NOMO-1 (cell line): ENCODE measurements at regions not wholly inside any gene's neighbourhood (a gene's known extent, or its start where the extent isn't known, plus 50 kb on each side); places are given as distances from the start of the nearest gene placed in this dataset.

ENCODE experiments used
- DNase-seq, 2 experiments: peaks; one replicate each; lab custom pipeline; 2025; ENCODE audit not compliant: unreplicated experiment in 2 of 2; lab: John Stamatoyannopoulos, UW

DNA sequence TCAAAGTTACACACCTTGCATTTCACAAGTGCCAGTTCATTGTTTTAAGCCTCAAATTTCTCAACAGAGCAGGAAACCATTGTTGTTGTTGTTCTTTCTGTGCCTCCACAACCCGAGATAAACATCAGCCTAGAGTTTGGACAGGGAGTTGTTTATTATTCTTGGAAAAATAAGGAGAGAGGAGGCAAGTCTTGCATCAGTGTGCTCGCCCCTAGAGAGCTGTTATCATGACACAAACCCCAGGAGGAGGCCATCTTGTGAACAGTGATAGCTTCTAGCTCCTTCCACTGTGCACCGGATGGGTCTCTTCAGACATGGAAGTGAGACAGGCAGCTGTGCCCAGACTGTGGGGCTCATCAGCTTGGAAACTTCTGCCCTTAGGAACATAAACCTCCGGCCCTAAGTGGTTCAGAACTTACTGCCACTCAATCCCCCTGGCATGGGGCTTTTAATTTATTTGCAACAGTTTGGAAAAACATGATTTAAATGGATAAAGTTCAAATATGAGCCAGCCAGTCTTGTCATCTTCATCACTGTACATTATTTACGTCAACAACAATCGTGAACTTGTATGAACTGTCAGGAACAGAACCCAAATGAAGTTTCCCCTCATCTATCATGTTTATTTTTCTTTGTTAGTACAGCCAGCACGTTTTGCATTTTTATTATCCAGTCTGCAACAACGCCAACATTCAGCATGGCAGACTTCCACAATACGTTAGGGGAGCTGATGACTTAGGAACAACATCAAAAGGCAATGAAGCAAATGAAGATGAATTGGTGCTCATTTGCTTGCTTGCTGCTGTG, 181.7 kb upstream of the S1PR3 start:
- DNase-seq, result no peak

DNA sequence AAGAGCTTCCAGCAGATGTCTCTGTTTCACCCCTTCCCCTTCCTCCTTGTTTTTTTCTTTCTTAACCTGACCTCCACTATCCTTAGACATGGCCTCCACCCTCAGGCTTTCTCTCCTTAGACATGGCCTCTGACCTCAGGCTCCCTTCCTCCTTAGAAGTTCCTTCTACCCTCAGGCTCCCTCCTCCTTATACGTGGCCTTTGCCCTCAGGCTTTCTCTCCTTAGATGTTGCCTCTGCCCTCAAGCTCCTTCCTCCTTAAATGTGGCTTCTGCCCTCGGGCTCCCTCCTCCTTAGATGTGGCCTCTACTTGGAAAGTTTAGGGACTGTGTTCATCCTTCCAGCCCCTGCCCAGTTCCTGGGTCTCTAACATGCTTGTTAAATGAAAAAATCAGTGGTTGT, 180.4 kb upstream of the S1PR3 start:
- no peak for DNase-seq

DNA sequence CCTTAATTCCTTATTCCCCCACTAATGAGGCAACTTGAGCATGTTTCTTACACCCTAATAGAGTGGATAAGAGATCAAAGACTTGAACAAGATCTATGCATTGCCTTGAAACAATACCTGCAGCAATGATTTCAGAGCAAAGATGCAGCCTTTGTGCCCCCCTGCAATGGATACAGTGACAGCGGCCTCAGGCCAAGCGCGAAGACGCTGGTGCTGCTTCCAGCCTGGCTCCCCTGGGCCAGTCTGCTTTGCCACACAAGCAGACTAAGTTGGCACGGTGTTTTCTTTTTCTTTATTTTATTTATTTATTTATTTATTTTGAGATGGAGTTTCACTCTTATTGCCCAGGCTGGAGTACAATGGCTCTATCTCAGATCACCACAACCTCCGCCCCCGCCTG, 179.8 kb upstream of the S1PR3 start:
- no peak for DNase-seq

DNA sequence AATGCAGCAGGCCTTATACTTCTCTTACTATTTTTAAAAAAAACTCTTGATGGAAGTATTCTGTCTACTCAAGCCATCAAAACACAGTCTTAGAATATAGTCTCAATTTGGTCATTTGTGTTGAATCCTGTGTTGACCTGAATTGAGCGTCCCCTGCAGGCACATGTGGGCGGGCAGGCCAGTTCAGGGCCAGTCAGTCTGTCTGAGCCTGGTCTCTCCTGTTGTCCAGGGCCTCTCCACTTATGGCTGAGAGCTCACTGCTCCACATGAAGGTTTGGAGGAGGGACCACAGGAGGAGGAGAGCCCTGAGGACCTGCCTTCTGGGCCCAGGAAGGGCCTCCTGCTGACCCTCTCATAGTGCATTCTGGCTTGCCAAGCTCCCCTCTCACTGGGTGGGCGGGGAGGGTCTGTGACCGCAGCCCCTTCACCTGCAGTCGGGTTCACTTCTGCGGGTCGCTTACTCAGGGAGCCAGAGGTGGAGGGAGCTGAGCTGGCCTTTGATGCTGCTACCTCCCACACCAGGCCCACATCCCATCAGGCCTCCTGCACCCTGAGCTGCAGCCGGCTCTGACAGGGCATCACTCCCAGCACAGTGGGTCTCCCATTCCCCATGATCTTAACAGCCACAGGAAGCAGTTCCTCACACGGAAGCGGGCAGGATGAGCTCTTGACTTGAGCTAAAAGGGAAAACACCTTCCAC, 178.2 kb upstream of the S1PR3 start:
- no peak for DNase-seq

DNA sequence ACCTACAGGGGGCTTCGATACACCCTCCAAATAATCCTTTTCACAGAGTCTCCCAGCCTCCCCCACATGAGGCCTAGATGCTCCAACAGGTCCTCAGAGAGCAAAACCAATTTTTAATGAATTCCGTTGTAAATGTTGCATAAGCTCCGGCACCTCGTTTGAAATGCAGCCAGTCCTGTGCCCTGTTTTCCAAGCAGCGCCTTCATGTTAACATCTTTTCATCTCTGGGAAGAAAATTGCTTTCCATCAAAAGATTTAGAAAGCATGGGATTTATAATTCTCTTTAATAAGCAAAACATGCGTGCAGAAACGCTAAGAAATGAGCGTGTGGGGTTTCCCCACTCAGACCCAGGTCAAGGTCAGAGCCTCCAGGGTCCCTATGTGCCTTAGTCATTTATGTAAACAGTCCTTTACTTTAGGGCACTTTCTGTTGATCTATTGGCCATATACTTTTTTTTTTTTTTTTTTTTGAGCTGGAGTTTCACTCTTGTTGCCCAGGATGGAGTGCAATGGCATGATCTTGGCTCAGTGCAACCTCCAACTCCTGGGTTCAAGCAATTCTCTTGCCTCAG, 177.5 kb upstream of the S1PR3 start:
- DNase-seq, result no peak

DNA sequence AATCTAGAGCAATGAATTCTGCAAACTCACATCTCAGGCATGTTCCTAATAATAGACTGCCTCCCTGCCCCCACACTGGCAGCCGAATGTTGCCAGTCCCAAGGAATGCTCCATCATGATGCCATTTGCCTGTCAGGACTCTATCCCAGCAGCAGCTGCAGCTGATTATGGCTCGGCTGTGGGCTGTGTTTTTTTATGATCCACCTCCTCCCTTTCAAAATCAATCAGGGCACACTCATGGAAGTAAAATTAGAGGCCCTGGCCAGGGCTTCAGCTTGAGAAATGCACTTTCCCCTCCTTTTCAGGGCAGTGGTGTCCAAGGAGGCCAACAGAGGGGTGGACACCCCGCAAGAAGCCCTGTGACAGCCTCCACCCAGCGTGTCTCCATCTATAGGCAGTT, 176.7 kb upstream of the S1PR3 start:
- DNase-seq, result no peak

DNA sequence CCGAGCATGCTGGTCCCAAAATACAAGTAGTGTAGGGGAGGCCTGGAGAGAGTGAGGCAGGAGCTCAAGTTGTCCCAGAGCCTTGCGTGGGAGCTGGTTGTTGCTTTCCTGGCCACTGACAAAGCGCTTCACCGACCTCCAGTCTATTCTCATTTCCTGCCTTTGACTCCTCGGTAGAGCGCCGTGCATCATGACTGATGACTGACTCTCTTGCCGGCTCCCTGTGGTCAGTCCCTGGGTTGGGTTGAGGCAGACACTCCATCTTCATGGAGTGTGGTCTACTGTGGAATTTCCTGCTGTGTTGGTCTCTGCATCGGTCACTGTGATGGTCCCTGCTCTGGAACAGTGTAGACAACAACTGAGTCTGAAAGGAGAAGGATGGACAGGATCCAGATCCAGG, 175.1 kb upstream of the S1PR3 start:
- DNase-seq, result no peak

DNA sequence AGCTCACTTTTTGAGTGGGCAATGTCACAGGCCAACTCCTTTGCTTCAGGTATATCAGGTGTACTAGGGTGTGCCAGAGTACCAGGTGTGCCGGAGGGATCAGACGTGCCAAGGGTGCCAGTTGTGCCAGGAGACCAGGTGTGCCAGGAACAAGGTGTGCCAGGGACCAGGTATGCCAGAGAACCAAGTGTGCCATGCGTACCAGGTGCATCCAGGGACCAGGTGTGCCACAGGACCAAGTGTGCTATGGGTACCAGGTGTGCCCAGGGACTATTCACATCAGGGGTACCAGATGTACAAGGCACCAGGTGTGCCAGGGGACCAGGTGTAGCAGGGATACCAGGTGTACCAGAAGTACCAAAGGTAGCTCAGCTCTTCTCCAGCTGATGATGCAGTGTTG, 174.7 kb upstream of the S1PR3 start:
- DNase-seq, result no peak

DNA sequence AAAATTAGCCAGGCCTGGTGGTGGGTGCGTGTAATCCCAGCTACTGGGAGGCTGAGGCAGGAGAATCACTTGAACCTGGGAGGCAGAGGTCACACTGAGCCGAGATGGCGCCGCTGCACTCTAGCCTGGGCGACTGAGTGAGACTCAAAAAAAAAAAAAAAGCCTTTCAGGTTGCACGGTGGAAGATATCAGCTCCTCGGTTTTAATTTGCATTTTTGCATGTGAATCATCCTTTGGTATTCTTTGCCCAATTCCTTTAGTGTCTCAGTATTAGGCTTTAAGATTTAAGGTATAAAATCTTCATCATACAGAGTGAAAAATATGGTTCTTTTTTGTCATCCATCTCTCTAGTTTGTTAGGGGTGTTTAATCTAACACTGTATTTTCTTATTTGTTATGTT, 173.6 kb upstream of the S1PR3 start:
- DNase-seq, result no peak

DNA sequence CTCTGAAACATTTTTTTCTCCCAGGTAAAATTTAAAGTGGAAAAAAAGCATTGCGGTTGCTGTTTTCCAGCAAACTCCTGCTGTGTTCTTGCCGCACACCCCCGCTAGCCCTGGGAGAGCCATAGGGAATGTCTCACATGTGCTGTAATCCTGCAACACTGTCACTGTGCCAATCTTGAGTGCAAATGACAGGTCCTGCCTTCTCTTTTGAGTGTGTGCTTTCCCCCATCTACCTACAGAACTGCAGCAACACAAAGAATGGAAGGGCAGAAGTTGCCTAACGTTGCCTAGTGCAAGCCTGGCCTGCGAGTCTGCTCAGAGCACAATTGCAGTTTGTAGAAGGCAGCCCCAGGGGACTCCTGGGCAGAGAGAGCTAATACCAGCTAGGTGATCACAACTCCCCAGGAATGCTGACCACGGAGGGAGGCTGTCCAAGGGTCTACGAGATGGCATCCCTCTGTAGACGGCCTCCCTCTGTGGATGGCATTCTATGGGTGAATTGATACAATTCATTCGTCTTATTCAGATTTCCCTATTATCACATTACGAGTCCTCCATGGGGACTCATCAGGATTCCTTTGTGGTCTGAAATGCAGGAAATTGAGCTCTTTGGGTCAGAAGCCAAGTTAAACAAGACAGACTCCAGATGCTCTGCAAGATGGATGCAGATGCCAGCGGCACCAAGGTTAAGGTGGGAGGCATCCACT, 172.6 kb upstream of the S1PR3 start:
- DNase-seq, result no peak

DNA sequence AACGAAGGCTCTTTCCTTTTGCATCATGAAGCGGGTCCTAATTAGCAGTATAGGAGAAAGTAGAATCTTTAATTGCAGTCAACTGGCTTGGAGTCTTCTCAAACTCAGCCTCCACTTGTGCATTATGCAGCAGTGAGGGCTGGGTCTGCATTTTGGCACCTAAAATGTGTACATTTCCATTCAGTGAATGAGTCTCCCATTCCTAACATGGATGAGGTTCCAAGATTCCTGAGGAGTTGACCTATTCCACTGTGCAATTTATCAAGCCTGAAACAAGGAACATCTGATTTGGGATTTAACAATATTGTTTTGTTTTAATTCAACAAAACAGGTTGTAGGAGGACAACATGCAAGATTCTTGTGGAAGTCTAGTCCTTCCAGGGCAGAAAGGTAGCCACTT, 171.8 kb upstream of the S1PR3 start:
- DNase-seq, result no peak

DNA sequence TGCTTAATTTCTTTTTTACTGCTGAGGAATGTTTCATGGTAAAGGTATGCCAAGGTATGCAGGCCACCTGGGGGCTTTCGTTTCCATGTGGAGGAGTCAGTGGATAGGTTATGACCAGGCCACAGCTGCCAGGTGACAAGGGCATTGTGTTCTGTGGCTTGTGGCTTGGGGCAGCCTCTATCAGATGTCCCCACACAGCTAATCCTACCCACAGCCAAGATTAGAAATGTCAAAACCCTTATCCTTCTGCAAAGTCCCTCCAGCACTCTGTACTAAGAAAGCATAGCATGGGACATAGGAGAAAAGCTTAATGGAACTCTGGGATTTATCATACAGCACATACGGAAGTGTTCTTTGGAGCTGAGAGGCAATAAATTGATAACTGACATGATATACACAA, 171.2 kb upstream of the S1PR3 start:
- no peak for DNase-seq

DNA sequence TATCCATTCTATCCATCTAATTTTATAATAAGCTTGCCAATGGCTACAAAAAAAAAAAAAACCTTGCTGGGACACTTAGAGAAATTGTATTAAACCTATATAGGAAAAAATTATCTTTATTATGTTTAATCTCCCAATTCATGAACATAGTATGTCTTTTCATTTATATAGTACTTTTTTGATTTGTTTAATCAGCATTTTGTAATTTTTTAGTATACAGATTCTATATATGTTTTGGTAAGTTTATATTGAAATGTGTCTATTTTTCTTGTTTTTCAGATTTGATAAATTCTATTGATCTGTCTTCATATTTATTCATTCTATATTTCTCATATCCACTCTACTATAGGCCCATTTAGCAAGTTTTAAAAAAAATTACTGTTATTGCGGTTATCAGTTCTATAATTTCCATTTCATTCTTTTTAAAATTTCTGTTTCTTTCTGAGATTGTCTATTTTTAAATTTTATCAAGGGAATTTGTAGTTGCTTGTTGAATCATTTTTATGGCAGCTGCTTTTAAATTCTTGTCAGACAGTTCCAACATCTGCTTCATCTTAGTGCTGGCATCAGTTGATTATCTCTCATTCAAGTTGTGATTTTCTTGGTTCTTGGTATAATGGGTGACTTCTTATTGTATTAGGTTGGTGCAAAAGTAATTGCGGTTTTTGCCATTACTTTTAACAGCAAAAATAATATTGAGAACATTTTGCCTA, 170.1 kb upstream of the S1PR3 start:
- no peak for DNase-seq

DNA sequence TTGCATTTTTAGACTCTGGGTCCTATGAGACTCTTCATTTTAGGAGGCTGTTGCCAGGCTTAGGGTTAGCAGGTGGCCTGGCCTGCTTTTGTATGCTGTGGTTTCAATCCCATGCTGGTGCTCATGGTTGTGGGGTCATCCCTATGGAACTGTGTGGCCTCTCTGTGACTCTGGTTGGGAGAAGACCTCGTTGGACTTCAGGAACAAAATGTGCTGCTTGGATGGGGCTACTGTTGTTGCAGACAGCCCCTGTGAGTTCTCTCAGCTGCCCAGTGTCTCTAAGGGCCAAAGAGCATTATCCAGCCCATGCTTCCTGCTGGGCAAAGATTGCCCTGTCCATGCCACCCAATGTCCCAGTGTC, 169.5 kb upstream of the S1PR3 start:
- no peak for DNase-seq

DNA sequence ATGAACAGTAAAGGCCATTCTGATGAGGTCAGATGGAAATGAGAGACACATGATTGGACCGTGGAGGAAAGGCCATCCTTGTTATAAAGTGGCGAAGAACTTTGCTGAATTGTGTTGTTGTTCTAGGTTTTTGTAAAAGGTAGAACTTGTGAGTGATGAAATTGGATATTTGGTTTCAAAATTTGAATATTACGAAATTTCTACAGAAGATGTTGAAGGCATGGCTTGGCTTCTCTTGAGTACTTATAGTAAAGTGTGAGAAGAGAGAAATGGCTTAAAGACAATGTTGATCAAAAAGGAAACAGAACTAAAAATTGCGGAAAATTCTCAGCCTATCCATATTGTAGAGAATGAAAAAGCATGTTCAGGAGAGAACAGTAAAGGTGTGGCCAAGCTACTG, 166.6 kb upstream of the S1PR3 start:
- DNase-seq, result peak in 1 of 2 experiments; percentile 26

DNA sequence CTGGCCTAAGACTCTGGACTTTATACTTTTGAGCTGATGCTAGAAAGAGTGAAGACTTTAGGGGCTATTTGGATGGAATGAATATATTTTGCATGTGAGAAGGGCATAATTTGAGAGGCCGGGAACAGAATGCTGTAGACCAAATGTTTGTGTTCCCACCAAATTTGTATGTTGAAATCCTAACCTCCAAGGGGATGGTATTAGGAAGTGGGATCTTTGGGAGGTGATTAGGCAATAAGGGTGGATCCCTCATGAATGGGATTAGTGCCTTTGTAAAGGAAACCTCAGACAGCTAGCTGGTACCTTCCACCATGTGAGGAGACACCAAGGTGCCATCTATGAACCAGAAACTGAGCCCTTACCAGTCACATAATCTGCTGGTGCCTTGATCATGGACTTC, 165.1 kb upstream of the S1PR3 start:
- DNase-seq, result no peak

DNA sequence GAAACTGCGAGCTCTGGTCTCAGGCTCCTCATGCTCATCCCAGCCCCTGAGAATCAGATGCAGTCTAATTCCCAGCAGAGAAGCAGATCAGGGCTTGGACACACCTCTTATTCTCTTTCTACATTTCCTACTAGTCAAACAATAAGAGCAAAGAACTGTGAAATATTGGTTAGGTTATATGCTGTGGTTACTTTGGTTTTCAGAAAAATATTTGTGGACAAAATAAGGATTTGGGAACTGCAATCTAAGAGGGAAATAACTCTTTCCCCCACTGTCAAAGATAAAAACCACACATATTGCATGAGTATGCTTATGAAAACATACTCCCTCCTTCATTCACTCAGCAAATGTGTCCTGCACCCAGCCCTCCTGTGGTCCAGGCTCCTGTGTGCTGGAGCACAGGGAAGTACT, 164.5 kb upstream of the S1PR3 start:
- DNase-seq, result no peak

DNA sequence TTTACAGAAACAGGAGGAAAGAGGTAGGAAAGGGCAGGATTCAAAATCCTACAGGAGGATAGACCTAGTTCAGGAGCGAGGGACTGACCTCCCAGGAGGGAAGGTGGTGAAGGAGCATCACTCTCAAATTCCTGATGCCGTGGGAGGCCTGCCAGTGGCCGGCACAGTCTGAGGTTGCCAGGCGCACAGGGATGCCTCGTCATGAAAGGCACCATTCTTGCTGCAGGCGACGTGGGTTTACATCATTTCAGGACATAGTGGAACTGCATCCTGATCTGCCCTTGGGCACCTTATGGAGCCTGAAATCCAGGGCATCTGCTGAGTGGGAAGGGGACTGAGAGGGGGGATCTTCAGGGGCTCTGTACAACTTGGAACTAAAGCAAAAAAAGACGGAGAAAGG, 163.2 kb upstream of the S1PR3 start:
- no peak for DNase-seq

DNA sequence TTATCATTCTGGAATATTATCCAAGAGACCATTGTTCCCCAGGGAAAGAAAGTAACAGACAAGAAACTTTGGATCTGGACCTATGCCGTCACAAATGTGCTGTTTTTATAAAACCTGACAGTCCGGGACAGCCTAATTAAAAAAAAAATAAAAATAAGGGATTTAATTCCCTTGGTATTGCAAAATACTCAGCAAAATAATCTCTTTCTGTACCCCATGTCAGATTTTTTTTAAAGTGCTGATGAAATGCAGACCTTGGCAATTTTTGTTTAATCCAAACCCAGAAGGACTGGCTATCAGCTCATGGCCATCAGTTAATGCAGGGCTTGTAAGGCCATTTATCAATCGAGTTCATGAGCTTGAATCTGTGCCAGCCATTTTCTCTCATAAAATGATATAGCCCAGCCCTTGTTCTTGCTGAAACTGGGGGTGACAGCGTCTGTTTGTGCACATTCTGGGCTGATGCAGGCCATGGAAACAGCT, 162.7 kb upstream of the S1PR3 start:
- DNase-seq, result no peak

DNA sequence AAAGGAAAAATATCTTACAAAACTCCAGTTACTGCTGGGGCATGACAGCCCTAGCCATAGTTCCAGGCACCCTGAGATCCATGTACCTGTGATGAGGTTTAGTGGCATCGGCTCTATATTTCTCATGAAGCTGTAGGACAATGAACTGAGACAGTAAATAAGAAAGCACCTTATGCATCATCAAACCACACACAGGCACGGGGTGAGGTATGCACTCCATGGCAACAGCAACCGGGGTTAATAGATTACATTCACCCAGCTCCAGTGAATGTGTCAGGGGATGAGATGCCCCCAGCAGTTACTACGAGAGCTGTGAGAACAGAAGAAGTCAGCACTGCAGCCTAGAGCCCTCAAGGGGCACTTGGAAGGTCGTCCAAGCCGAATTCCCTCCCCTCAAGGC, 162.0 kb upstream of the S1PR3 start:
- DNase-seq, result no peak
